Inflammatory macrophage (primary cell): ENCODE measurements at regions not wholly inside any gene's neighbourhood (a gene's known extent, or its start where the extent isn't known, plus 50 kb on each side); places are given as distances from the start of the nearest gene placed in this dataset.

Experiments
- DNase-seq, 2 donors: peaks; one replicate each; pipeline ENCODE4 v3.0.0-alpha.2; 2020 to 2022

DNA sequence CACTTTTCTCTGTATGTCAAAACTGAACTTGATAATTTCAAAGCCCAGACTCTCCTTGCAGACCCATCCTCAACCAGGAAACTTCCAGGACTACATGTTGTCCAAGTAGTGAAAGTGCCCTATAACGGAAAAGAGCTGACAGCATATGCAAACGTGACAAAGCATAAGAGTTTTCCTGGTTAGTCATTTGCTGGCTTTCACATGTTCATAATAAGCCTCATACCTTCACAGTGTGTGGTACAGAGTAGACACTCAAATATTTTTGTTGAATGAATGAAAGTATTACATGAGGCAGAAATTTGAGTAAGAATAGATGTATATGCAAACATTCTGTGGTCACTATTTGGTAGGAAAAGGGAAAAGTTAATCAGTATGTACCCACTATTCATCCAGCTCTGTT is 473.3 kb downstream of the MRPL39 start:
- no peak for DNase-seq

DNA sequence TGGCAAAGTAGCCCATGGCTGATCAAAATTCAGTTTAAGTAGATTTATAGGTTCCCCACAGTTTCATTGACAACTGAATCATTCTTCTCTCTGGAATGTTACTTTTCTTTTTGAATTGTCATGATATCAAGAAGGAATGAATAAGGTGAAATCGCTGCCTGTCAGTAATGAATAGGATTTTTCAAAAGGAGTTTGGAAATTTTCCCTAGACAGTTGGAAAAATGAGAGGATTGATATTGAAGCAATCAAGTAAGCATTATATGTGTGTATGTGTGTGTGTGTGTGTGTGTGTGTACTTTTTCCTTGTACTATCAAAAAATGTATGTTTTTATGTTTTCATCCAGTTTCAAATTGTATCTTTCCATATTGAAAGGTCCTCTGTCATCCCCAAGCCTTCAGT is 479.5 kb downstream of the MRPL39 start:
- DNase-seq = no peak

GRCh38 chr21:25127007-25127406 is 480.3 kb downstream of the MRPL39 start:
- no peak for DNase-seq

DNA sequence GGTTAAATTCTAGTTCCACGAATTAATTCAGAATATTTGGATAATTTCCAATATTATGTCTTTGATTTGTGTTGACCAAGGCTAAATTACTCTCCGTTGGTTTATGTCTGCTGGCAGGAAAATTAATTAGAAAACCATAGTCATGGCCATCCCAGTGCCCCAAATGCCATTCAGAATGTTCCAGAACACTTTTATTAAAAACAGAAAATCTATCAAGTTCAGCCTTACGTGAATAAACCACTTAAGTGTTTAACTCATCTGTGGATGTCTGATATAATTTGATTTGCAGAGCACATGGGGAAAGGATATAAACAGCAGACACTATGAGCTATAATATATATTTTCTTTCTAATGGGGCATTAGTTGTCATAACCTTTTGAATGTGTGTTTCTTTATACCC is 480.7 kb downstream of the MRPL39 start:
- no peak for DNase-seq

- no peak for DNase-seq
These were observed 488.6 kb downstream of the MRPL39 start for GRCh38 chr21:25118648-25119047.

DNA sequence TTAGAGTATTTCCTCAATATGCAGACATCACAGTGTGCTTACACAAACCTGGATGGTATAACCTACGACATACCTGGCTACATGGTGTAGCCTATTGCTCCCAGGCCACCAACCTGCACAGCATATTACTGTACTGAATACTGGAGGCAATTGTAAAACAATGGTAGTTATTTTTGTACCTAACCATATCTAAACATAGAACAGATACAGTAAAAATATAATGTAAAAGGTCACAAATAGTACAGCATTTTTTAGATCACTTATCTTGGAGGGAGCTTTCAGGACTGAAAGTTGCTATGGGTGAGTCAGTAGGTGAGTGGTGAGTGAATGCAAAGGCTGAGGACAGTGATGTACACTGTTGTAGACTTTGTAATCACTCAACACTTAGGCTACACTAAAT is 492.3 kb downstream of the MRPL39 start:
- no peak for DNase-seq

DNA sequence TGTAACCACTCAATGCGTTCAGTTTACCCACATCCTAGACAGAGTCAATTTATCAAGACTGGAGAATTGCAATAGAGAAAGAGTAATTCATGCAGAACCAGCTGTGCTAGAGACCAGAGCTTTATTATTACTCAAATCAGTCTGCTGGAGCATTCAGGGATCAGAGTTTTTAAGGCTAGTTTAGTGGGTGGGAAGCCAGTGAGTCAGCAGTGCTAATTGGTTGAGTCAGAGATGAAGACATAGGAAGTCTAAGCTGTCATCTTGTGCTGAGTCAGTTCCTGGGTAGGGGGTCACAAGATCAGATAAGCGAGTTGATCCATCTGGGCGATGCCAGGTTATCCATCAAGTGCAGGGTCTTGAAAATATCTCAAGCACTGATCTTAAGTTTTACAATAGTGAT is 499.6 kb downstream of the MRPL39 start:
- DNase-seq = peak in 1 of 2 donors; percentile 14

DNA sequence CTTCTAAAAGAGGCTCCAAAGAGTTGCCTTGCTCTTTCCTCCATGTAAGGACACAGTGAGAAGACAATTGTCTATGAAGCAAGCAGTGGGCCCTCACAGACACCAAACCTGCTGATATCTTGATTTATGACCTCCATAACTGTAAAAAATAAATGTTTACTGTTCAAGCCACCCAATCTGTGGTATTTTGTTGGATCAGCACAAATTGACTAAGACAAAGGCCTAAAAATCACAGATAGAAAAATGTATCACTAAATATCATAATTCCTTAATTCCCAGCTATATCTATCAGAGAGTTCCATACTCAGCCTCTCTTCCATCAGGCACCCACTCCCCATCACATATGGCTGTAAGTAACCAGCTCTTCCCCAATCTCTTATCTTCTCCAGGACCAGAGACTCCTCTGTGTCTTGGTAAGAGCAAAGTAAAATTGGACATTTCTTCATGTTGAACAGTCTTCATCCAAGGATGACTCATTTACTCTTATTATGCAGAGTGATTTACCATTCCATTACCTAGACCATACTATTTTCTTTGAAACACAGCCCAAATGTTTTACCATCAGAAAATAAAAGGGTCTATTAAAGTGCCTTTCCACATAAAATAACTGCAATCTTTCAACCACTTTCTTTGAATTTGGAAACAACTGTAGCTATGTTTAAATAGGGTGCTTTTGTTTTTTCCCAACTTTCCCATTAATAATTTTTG is 503.6 kb downstream of the MRPL39 start:
- no peak for DNase-seq

GRCh38 chr21:25097648-25098047 is 509.6 kb downstream of the MRPL39 start:
- DNase-seq = no peak

DNA sequence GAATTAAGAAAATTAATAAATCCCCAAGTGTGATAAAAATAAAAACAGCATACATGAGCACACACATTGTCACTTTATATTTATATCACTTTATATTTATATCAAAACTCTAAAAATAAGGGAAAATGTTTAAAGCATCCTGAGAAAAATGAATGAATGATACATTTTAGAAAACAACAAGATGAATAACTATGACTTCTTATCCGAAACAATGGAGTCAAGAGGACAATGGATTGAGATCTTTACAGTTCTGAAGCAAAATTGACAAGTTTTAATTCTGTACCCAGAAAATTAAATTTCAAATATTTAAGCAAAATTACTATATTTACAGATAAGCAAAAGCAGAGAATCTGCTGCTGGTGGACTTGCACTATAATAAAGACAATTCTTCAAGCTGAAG is 512.6 kb downstream of the MRPL39 start:
- no peak for DNase-seq

DNA sequence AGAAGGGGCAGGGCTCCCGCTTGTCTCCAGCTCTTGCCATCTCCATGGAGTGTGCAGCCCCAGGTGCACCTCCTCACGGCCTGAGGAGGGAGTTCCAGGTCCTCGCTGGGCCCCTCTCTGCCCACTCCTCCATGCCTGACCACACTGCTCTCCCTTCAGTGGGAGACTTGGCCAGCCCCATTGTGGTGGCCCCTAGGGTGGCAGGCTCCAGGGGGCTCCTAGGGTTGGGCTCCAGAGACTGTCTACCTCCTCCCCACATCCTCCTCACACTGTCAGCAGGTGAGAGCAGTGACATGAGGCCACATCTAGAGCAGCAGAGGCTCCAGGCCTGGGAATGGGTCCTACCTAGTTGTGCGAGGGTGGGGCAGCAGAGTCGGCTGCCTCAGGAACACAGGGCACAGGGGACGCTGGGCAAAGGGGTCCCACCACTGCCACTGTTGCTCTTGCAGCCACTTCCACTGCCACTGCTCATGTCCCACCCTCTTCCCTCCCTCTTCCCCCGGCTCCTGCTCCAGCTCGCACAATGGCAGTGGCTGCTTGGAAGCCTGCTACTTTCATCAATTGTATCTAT is 514.8 kb downstream of the MRPL39 start:
- DNase-seq = no peak

DNA sequence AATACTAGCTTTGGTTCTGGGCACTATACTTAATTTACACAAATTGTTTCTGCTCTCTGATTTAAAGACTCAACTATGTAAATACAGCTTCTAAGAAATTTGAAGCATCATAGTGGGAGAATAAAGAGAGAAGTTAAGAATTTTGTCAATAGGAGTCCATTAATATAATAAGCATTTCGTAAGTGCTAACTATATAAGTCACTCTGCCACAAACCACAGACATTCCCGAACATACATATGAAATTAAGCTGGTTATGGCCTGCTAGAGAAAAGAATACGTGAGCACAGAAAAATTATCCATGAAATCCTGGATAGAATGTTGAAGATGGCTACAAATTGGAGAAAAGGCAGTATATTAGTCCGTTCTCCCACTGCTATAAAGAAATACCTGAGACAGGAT is 526.2 kb downstream of the MRPL39 start:
- DNase-seq = no peak

GRCh38 chr21:25080661-25081060 is 526.6 kb downstream of the MRPL39 start:
- no peak for DNase-seq

DNA sequence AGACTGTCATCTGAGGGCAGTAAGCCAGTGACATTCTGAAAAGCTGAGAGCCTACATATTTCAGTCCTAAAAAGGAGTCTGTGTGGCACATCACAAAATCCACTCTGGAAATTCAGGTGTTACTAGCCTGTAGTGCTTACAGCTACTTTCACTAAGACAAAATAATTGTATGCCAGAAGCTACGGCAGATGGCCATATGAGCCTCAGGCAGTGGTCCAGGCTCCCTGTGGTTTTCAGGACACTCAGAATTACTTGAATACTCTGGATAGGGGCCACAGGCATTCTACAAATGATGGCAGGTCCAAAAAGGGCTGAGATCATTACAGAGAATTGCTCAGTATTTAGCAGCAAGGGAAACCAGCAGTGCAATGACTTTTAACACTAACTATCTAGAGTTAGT is 527.1 kb downstream of the MRPL39 start:
- no peak for DNase-seq

DNA sequence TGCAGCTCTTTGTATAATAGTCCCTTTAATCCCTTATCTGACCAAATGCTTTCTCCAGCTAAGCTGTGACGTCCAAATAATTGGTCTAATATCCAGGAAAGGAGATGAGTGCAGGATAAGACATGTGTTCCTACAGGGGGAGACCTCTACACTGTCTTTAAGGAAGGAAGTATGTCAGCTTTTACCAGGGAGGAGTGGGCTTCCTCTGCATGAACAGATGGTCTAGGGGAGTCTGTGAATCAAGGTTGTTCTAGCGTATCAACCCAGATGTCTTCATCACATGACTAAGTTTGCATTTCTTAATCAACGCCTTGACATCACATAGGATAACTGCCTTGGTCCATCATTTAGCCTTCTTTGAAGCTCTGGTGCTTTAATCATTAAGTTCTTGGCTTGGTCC is 528.2 kb downstream of the MRPL39 start:
- DNase-seq = no peak

GRCh38 chr21:25062061-25062460 is 545.2 kb downstream of the MRPL39 start:
- DNase-seq = no peak

GRCh38 chr21:25054689-25055088 is 552.6 kb downstream of the MRPL39 start:
- DNase-seq = no peak

- peak; percentile 1 to 23 for DNase-seq
These were observed 567.6 kb downstream of the MRPL39 start for GRCh38 chr21:25039461-25040380.

- DNase-seq = no peak
These were observed 570.5 kb downstream of the MRPL39 start for GRCh38 chr21:25036775-25037174.

GRCh38 chr21:25031750-25032149 is 575.5 kb downstream of the MRPL39 start:
- DNase-seq = no peak

GRCh38 chr21:25029580-25029979 is 577.7 kb downstream of the MRPL39 start:
- DNase-seq = no peak

DNA sequence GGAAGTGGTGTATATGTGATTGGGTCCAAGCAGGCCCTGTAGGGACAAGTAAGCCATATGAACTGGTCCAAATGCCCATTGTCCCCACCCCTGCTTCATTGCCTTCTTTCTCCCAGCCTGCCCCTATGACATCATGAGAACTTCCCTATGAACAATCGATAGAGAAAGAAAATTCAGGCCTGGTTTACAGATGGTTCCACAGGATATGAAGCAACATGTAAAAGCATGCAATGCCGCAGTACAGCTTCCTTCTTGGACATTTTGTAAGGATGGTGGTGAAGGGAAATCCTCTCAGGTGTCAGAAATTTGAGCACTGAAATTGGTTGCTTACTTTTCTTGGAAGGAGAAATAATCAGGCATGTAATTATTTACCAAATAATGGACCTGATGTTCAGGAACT is 581.7 kb downstream of the MRPL39 start:
- DNase-seq = no peak

GRCh38 chr21:25024639-25025038 is 582.6 kb downstream of the MRPL39 start:
- no peak for DNase-seq

DNA sequence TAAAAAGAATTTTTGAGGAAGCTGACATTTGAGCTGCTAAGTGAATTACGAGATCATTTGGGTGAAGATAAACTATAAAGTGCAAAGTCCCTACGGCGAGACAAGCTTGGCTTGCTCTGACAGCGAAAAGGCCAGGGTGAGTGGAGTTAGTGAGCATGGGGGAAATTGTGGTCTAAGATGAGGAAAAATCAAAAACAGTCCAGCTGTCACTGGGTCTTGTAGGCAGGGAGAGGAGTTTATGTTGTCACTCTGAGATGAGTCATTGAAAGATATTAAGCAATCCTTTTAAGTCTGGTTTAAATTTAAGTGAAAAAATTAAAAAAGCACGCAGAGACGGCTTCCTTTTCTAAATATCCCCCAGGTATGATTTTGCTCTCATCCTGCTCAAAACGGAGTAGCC is 601.9 kb downstream of the MRPL39 start:
- peak; percentile 15 to 31 for DNase-seq
